HUES64 (cell line): ENCODE measurements at regions not wholly inside any gene's neighbourhood (a gene's known extent, or its start where the extent isn't known, plus 50 kb on each side); places are given as distances from the start of the nearest gene placed in this dataset.

Source experiments
- H3K27ac ChIP-seq: 2 replicates; pipeline ENCODE4 v1.7.0; 2013; ENCODE audit warnings: low read depth, low read length, inconsistent platforms
- H3K27me3 ChIP-seq: 2 replicates; pipeline ENCODE4 v1.6.1; 2013; ENCODE audit warnings: mild to moderate bottlenecking, low read length; ENCODE audit not compliant: insufficient read depth
- H3K36me3 ChIP-seq: 2 replicates; pipeline ENCODE4 v1.6.1; 2013; ENCODE audit warnings: mild to moderate bottlenecking, low read length; ENCODE audit not compliant: insufficient read depth
- H3K4me1 ChIP-seq: 2 replicates; pipeline ENCODE4 v1.6.1; 2013; ENCODE audit warnings: mild to moderate bottlenecking, low read length, moderate library complexity; ENCODE audit not compliant: insufficient read depth
- H3K4me3 ChIP-seq: 2 replicates; pipeline ENCODE4 v1.5.1; 2013; ENCODE audit warnings: mild to moderate bottlenecking, low read length, moderate library complexity
- H3K9ac ChIP-seq: 2 replicates; pipeline ENCODE4 v1.6.1; 2013; ENCODE audit warnings: mild to moderate bottlenecking, low read depth, low read length
- H3K9me3 ChIP-seq: 2 replicates; pipeline ENCODE4 v1.6.1; 2013; ENCODE audit warnings: low read depth, low read length; ENCODE audit not compliant: insufficient read depth
- WGBS: fragments of 150-250, 120-280 bp; methylation state at CpG from one replicate; pipeline ENCODE4 v1.1.7; 2013; ENCODE audit warnings: missing lambda C conversion rate; 5-methylcytosine and 5-hydroxymethylcytosine counted together

DNA sequence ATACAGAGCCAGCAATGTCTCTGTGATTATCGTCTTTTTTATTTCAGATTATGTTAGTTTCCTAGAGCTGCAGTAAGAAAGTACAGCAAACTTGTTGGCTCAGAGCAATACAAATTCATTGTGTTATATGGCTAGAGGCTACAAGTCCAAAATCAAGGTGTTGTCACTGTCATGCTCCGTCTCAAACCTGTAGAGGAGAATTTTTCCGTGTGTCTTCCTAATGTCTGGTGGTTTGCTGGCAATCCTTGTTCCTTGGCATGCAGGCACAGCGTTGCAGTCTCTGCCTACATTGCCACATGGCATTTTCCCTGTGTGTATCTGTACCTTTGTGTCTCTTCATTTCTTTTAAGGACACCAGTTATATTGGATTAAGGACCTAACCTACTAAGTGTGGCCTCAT, 244.4 kb downstream of the LRRIQ3 start:
- WGBS = 95% methylated on average over 4 of the region's 4 CpGs
- Histone ChIP-seq H3K27me3 (no peaks in the 10 kb centered on the region), H3K9me3 (no peaks in the 10 kb centered on the region), H3K4me3 (no peak overlapping the region), H3K9ac (no peak overlapping the region), H3K4me1 (peaks cover 7% of the 10 kb centered on the region; the same call in 1 of the 2 replicates), H3K36me3 (no peaks in the 10 kb centered on the region), H3K27ac (no peak overlapping the region)

DNA sequence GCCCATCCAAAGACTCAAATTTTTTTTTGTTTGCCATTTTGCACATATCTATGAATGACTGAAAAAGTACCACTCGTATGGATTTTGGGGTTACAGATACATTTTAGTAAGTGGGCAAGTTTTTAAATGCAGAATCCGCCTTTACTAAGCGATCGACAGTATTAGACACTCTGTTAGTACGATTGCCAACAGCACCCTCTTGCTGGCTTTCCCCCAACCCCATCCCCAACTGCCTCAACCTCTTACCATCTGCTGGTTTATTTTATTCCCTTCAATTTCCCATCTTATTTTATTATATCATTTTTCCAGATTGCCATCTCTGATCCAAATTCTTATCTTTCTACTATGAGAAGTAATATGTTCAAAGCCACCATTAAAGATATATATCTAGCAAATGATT, 244.8 kb downstream of the LRRIQ3 start:
- WGBS = 94% methylated on average over 5 of the region's 5 CpGs

DNA sequence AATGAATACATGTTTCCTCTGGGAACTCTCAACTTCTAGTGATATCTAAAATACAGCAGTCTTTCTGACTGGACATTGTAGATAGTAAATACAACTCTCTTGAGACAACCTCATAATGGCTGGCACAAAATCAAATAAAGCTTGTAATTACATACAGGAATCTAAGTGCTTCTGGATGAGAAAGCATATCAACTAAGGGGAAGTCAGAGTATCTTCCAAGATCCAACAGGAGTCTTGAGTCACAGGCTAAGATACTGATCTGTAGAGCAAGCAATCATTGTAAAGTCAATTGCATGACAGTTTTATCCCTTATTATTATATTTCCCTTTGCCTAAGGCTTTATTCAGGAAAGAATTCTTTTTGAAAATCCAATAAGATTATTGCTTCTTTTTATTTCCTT, 249.9 kb downstream of the LRRIQ3 start:
- H3K9me3 ChIP-seq = no peaks in the 10 kb centered on the region
- H3K36me3 ChIP-seq = no peaks in the 10 kb centered on the region
- H3K4me3 ChIP-seq = no peak overlapping the region
- no peak overlapping the region for H3K27ac ChIP-seq
- no peak overlapping the region for H3K9ac ChIP-seq
- peaks cover 19% of the 10 kb centered on the region for H3K4me1 ChIP-seq
- H3K27me3 ChIP-seq = no peaks in the 10 kb centered on the region

More for the DNA sequence above, 244.8 kb downstream of the LRRIQ3 start:
- no peak overlapping the region for H3K4me3 ChIP-seq
- H3K36me3 ChIP-seq = no peaks in the 10 kb centered on the region
- H3K27ac ChIP-seq = no peak overlapping the region
- no peaks in the 10 kb centered on the region for H3K9me3 ChIP-seq
- H3K27me3 ChIP-seq = no peaks in the 10 kb centered on the region
- no peak overlapping the region for H3K9ac ChIP-seq
- peaks cover 7% of the 10 kb centered on the region; the same call in 1 of the 2 replicates for H3K4me1 ChIP-seq

DNA sequence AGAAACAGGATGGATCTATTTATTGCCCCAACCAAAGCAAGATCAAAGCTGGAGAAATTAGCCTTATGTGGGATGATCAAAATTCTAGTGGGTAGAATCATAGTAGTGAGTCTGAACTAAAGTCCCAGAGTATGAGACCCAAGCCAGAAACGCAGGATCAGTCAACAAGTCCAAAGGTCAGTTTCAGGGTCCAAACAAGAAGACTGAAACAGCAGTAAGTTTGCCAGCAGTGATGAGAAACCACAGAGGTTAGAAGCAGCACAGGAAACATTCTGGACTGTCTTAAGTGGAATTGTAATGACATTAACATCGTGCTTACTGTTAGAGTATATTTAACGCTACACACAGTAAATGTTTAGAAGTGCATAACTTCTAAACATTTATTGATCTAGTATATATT, 251.0 kb downstream of the LRRIQ3 start:
- WGBS = 97% methylated on average over 1 of the region's 3 CpGs
- Histone ChIP-seq H3K4me1 (peaks cover 23% of the 10 kb centered on the region), H3K9ac (no peak overlapping the region), H3K9me3 (no peaks in the 10 kb centered on the region), H3K27me3 (no peaks in the 10 kb centered on the region), H3K27ac (no peak overlapping the region), H3K36me3 (no peaks in the 10 kb centered on the region), H3K4me3 (no peak overlapping the region)

DNA sequence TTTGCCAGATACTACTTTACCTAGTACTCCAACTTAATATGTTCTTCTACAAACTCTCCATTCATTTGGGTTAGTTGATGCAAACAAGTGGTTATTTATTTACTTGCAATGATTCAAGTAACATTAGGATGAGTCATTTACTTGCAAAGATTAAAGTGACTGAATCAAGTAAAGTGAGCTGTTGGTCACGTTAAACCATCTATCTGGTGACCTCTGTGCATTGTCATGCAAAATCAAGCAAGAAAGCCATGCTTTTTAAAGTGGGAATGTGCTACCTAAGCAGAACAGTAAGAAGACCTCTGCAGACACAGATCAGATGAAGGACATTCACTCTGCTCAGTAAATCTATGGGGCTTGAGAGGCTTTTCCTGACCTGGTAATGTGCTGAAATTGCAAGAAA, 254.7 kb downstream of the LRRIQ3 start:
- Histone ChIP-seq H3K27ac (no peak overlapping the region), H3K9ac (no peak overlapping the region), H3K4me1 (peaks cover 16% of the 10 kb centered on the region), H3K27me3 (no peaks in the 10 kb centered on the region), H3K36me3 (no peaks in the 10 kb centered on the region), H3K9me3 (no peaks in the 10 kb centered on the region), H3K4me3 (no peak overlapping the region)
- 2% methylated on average over 1 of the region's 1 CpG for WGBS

DNA sequence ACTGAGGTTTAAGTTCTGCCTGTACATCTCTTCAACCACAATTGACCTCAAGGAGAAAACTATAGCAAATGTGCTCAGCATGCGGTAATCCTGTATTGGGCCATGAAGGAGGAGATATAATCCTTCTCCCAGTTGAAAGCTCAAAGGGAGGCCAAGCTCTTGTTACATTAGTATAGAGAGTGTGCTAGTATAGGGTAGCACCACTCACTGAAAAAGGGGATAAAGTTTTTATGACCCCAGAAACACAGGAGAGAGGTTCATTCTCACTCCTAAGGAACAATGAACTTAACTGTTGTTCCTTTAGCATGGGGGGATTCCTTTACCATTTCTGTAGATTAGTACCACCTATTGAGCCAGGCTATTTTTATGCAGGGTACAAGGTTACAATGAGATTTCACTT, 267.7 kb downstream of the LRRIQ3 start:
- 81% methylated on average over 1 of the region's 1 CpG for WGBS
- H3K27ac ChIP-seq = no peak overlapping the region; the same call in 1 of the 2 replicates
- no peak overlapping the region for H3K9ac ChIP-seq
- no peak overlapping the region for H3K4me3 ChIP-seq
- no peaks in the 10 kb centered on the region for H3K36me3 ChIP-seq
- no peaks in the 10 kb centered on the region for H3K27me3 ChIP-seq
- H3K4me1 ChIP-seq = peaks cover 14% of the 10 kb centered on the region
- no peaks in the 10 kb centered on the region for H3K9me3 ChIP-seq

DNA sequence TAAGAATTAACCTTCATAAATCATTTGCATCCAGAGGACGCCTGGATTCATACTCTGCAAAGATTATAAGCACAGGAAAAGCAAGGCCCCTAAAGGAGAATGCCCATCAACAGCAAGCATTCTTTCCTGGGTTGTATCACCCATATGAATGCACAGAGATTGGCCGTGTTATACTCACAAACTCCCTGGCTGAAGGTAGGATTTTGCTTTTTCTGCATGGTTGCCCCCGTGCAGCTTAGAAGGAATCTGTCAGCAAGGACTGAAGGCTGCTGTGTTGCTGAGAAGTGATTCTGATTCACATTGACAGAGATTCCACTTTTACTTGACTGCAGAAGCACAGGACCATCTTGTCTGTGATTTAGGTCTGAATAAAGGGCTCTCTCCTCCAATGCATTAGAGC, 283.0 kb downstream of the LRRIQ3 start:
- 89% methylated on average over 3 of the region's 3 CpGs for WGBS
- no peaks in the 10 kb centered on the region for H3K4me1 ChIP-seq
- no peak overlapping the region for H3K27ac ChIP-seq
- H3K36me3 ChIP-seq = no peaks in the 10 kb centered on the region
- H3K4me3 ChIP-seq = no peak overlapping the region
- no peak overlapping the region for H3K9ac ChIP-seq
- peaks cover 13% of the 10 kb centered on the region; the same call in 1 of the 2 replicates for H3K9me3 ChIP-seq
- H3K27me3 ChIP-seq = no peaks in the 10 kb centered on the region

DNA sequence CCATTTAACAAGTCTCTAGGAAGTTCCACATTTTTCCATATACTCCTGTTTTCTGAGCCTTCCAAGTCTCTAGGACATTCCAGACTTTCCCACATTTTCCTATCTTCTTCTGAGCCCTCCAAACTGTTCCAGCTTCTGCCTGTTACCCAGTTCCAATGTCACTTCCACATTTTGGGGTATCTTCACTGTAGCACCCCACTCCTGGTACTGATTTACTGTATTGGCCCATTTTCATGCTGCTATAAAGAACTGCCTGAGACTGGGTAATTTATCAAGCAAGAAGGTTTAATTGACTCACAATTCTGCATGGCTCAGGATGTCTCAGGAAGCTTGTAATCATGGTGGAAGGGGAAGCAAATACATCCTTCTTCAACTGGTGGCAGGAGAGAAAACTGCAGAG, 285.0 kb downstream of the LRRIQ3 start:
- Histone ChIP-seq H3K9me3 (peaks cover 13% of the 10 kb centered on the region; the same call in 1 of the 2 replicates), H3K27ac (no peak overlapping the region), H3K4me3 (no peak overlapping the region), H3K4me1 (no peaks in the 10 kb centered on the region), H3K36me3 (no peaks in the 10 kb centered on the region), H3K27me3 (no peaks in the 10 kb centered on the region), H3K9ac (no peak overlapping the region)

DNA sequence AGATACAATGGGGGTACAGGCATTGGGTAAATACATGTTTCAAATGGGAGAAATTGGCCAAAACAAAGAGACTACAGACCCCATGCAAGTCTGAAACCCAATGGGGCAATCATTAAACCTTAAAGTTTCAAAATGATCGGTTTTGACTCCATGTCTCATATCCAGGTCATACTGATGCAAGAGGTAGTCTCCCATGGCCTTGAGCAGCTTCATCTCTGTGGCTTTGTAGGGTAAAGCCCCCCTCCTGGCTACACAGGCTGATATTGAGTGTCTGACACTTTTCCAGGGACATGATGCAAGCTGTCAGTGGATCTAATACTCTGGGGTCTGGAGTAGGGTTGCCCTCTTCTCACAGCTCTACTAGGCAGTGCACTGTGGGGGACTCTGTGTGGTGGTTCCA, 286.1 kb downstream of the LRRIQ3 start:
- WGBS = 96% methylated on average over 1 of the region's 1 CpG
- Histone ChIP-seq H3K9me3 (peaks cover 13% of the 10 kb centered on the region; the same call in 1 of the 2 replicates), H3K27ac (no peak overlapping the region), H3K4me1 (no peaks in the 10 kb centered on the region), H3K27me3 (no peaks in the 10 kb centered on the region), H3K4me3 (no peak overlapping the region), H3K9ac (no peak overlapping the region), H3K36me3 (no peaks in the 10 kb centered on the region)

DNA sequence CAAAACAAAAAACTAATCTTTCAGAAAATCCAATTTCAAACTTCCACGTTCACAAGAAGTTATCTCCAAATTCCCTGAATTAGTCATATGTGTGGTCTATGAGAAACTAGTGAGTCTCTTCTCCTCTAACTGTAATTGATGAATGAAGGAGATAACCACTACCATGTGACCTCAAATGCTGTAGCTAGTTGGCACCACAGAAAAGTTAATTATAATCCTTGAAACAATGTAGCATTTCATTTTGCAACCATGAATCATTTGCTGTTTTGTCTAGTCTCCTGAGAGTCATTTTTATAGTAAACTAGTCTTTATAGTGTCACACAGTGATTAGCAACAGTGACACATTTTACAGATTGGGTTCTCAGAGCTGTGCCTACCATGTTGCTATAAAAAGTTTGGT, 287.5 kb downstream of the LRRIQ3 start:
- Histone ChIP-seq H3K9me3 (peaks cover 13% of the 10 kb centered on the region; the same call in 1 of the 2 replicates), H3K27me3 (no peaks in the 10 kb centered on the region), H3K27ac (no peak overlapping the region), H3K4me1 (no peaks in the 10 kb centered on the region), H3K36me3 (no peaks in the 10 kb centered on the region), H3K4me3 (no peak overlapping the region), H3K9ac (no peak overlapping the region)
- WGBS = no CpG with 5 or more reads among the region's 1 CpG

DNA sequence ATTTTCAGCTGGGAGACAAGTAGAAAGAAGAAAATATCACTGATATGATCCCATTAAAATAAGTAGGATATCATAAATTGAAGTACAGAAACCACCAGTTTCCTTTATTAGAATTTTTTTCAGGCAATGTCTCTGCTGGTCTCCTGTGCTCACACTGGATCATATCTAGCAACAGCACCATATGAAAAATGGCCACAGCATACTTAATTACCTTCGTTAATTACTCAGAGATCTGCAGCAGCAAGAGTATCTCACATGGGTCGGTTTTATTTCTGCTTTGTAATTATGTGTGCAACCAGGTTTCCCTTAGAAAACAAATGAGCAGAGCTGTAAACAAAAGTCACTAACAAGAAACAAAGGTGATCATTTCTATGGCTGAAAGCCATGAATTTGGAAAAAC, 287.9 kb downstream of the LRRIQ3 start:
- Histone ChIP-seq H3K9ac (no peak overlapping the region), H3K27me3 (no peaks in the 10 kb centered on the region), H3K9me3 (peaks cover 13% of the 10 kb centered on the region; the same call in 1 of the 2 replicates), H3K4me1 (no peaks in the 10 kb centered on the region), H3K36me3 (no peaks in the 10 kb centered on the region), H3K27ac (no peak overlapping the region), H3K4me3 (no peak overlapping the region)
- whole genome bisulfite sequencing = 97% methylated on average over 2 of the region's 2 CpGs

DNA sequence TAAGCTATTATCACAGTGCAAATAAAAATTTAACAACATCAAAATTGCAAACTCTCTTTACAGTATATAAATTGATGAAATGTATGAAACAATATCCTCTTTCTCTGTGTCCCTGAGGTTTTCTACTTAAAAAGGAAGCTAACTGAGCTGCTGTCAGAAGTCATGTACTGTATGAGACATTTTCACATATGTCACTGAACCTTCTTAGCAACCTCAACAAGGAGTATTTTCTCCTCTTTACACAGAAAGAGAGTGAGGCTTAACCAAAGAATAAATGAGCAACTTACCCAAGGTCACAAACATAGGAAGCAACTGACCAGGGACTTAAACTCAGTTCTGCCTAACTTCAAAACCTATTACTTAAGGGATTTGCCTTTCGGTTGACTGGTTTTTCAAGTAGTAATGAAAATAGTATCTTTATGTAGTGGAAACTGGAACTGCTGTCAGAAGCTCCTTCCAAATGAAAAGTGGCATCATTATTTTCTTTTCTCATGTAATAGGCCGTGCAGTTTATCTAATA, 288.9 kb downstream of the LRRIQ3 start:
- 80% methylated on average over 1 of the region's 2 CpGs for WGBS
- H3K36me3 ChIP-seq = no peaks in the 10 kb centered on the region

More for the DNA sequence above, 288.9 kb downstream of the LRRIQ3 start:
- H3K9ac ChIP-seq = no peak overlapping the region
- no peaks in the 10 kb centered on the region for H3K4me1 ChIP-seq
- H3K9me3 ChIP-seq = peaks cover 13% of the 10 kb centered on the region; the same call in 1 of the 2 replicates
- no peak overlapping the region for H3K27ac ChIP-seq
- no peak overlapping the region for H3K4me3 ChIP-seq
- no peaks in the 10 kb centered on the region for H3K27me3 ChIP-seq
